A673 (cell line): ENCODE measurements at regions not wholly inside any gene's neighbourhood (a gene's known extent, or its start where the extent isn't known, plus 50 kb on each side); places are given as distances from the start of the nearest gene placed in this dataset.

Experiments
- BruUV-seq: library from RNA; stranded (reverse); fragments of 400-500 nt; replicated peaks from 2 replicates; lab custom pipeline; 2021; lab: Mats Ljungman, UMichigan
- CTCF ChIA-PET: fragments of 300-600 bp; sonication (Branson Sonifier 250); formaldehyde crosslinking; loops from one replicate; lab custom pipeline; 2022; ENCODE audit warnings: antibody characterized with exemption; lab: Charles Lee
- POLR2A ChIA-PET: fragments of 300-600 bp; sonication (Branson Sonifier 250); formaldehyde crosslinking; loops from one replicate; lab custom pipeline; 2022; ENCODE audit warnings: antibody characterized with exemption; ENCODE audit not compliant: low non-redundant PET; lab: Charles Lee
- DNase-seq: peaks from one replicate; pipeline ENCODE4 v3.0.0-alpha.2; 2015; ENCODE audit warnings: low spot score
- H3K27ac ChIP-seq: fragments of 200-600 bp; sonication (generic); 2 replicates; pipeline ENCODE4 v1.5.1; 2016; ENCODE audit warnings: mixed run types, low read depth, mild to moderate bottlenecking, mixed read lengths, antibody characterized with exemption, low read length; ENCODE audit not compliant: poor library complexity, severe bottlenecking
- H3K27me3 ChIP-seq: fragments of 200-600 bp; sonication (generic); replicated peaks from 2 replicates; pipeline ENCODE4 v1.6.1; 2017; ENCODE audit warnings: mixed run types, low read depth, mild to moderate bottlenecking, mixed read lengths, antibody characterized with exemption, low read length; ENCODE audit not compliant: insufficient read depth, poor library complexity
- H3K36me3 ChIP-seq: fragments of 200-600 bp; sonication (generic); 2 replicates; pipeline ENCODE4 v1.6.1; 2016; ENCODE audit warnings: mixed run types, mild to moderate bottlenecking, mixed read lengths, antibody characterized with exemption, low read length; ENCODE audit not compliant: insufficient read depth, poor library complexity, severe bottlenecking
- H3K4me1 ChIP-seq: fragments of 200-600 bp; sonication (generic); 2 replicates; pipeline ENCODE4 v1.6.1; 2017; ENCODE audit warnings: mixed run types, mild to moderate bottlenecking, mixed read lengths, antibody characterized with exemption, low read length; ENCODE audit not compliant: insufficient read depth, poor library complexity, severe bottlenecking
- H3K4me3 ChIP-seq: fragments of 200-600 bp; sonication (generic); 2 replicates; pipeline ENCODE4 v1.5.1; 2016; ENCODE audit warnings: low read depth, mixed run types, mild to moderate bottlenecking, mixed read lengths, low read length; ENCODE audit not compliant: poor library complexity, severe bottlenecking
- H3K9me3 ChIP-seq: fragments of 200-600 bp; sonication (generic); 2 replicates; pipeline ENCODE4 v1.6.1; 2016; ENCODE audit warnings: mixed run types, low read depth, mild to moderate bottlenecking, mixed read lengths, antibody characterized with exemption, low read length; ENCODE audit not compliant: poor library complexity, severe bottlenecking
- EZH2 ChIP-seq: fragments of 200-600 bp; sonication (generic); IDR thresholded peaks from 2 replicates; pipeline ENCODE4 v1.6.1; 2017; ENCODE audit warnings: borderline replicate concordance, low read depth, mild to moderate bottlenecking, mixed read lengths, antibody characterized with exemption, low read length; ENCODE audit not compliant: poor library complexity, severe bottlenecking
- intact Hi-C: fragments of 100-400 bp; cut with micrococcal nuclease; formaldehyde crosslinking; loops from one replicate; pipeline ENCODE4 v1.10.0; 2022; ENCODE audit not compliant: unreplicated experiment
- TF ChIP-seq, protein P1 (sequence below): fragments of 300-800, 200-600 bp; sonication (generic); conservative IDR thresholded peaks from 2 replicates; pipeline ENCODE4 v1.5.1; 2017; ENCODE audit warnings: low read depth, mild to moderate bottlenecking, antibody characterized with exemption, low read length, moderate library complexity, mixed read lengths

DNA sequence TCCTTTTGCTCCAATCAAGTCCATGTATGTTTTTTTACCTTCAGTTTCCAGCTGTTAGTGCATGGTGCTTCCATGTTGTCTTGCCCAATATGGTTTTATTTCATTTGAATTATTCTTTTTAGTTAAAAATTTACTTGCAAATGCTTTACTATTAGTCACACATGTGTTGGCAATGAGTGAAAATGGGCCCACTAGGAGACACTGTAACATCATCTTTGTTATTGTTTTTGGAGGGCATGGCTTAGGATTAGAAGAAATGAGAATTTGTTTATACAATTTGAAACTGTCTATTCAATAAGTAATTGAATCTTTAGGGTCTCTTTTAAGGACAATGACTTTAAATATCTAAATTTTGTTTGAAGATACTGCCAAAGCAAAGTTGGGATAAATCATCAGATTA is 133.7 kb downstream of the BRMS1L start:
- CTCF ChIA-PET: interaction anchor here (1.9 kb wide), 1 partner anchor 109 kb away, joined by 7 read pairs; no protein-coding TSS in a partner anchor
- intact Hi-C loops: no loop called here
- BruUV-seq: no TSS peak
- H3K4me3 ChIP-seq: no peak overlapping the region
- TF ChIP-seq, protein P1, sequence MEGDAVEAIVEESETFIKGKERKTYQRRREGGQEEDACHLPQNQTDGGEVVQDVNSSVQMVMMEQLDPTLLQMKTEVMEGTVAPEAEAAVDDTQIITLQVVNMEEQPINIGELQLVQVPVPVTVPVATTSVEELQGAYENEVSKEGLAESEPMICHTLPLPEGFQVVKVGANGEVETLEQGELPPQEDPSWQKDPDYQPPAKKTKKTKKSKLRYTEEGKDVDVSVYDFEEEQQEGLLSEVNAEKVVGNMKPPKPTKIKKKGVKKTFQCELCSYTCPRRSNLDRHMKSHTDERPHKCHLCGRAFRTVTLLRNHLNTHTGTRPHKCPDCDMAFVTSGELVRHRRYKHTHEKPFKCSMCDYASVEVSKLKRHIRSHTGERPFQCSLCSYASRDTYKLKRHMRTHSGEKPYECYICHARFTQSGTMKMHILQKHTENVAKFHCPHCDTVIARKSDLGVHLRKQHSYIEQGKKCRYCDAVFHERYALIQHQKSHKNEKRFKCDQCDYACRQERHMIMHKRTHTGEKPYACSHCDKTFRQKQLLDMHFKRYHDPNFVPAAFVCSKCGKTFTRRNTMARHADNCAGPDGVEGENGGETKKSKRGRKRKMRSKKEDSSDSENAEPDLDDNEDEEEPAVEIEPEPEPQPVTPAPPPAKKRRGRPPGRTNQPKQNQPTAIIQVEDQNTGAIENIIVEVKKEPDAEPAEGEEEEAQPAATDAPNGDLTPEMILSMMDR: no peak; the same call in 1 of the 2 replicates
- TF ChIP-seq EZH2: no peak
- DNase-seq: no peak
- no peaks in the 10 kb centered on the region for H3K36me3 ChIP-seq
- H3K27ac ChIP-seq: no peak overlapping the region
- POLR2A ChIA-PET: no interaction called here
- H3K4me1 ChIP-seq: no peaks in the 10 kb centered on the region
- no peaks in the 10 kb centered on the region for H3K9me3 ChIP-seq
- H3K27me3 ChIP-seq: no peaks in the 10 kb centered on the region

DNA sequence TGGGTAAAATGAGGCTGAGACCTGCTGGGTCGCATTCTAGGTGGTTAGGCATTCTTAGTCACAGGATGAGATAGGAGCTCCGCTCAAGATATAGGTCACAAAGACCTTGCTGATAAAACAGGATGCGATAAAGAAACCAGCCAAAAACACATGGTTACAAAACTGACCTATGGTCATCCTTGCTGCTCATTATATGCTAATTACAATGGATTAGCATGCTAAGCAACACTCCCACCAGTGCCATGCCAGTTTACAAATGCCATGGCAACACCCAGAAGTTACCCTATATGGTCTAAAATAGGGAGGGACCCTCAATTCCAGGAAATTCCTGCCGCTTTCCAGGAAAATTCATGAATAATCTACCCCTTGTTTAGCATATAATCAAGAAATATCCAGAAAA is 132.4 kb downstream of the BRMS1L start:
- H3K27me3 ChIP-seq: no peaks in the 10 kb centered on the region
- ChIA-PET POLR2A (no interaction called here), CTCF (interaction anchor here (0.6 kb wide), 1 partner anchor 136 kb away, joined by 3 read pairs; no protein-coding TSS in a partner anchor)
- no TSS peak for BruUV-seq
- H3K9me3 ChIP-seq: no peaks in the 10 kb centered on the region
- H3K36me3 ChIP-seq: no peaks in the 10 kb centered on the region
- no peak for DNase-seq
- intact Hi-C loops: no loop called here
- no peak overlapping the region for H3K27ac ChIP-seq
- H3K4me1 ChIP-seq: no peaks in the 10 kb centered on the region
- no peak overlapping the region for H3K4me3 ChIP-seq
- TF ChIP-seq, protein P1: no peak
- TF ChIP-seq EZH2: no peak

DNA sequence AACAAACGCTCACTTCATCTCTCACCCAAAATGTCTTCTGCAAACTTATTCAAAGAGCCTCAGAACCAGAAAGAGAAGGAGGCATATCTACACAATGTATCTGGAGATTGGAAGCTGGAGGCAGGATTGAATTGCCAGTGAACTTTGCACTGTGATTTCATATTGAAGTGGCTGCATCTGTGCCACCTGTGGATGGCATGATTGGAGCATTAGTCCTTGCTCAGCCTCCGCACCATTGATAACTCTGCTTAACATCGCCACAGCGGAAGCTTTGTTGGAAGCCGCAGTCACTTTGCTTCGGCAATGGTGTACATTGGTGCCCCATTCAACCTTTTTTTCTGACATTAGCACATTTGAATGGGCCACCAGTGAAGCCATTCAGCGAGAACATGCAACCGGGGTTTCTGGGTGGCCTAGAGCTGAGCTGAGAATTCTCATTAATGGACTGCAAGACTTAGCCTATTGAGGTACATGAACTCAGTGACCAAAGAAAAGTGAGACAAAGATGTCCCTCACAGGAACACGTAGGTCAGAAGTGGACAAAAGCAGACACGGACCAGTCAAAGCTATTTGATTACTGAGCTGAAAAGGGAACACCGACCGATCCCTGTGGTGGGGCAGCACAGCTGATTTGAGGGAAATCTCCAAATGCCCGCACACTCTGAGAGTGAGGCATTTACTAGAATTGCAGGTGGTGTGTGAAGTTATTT is 130.4 kb downstream of the BRMS1L start:
- Histone ChIP-seq H3K4me1 (no peaks in the 10 kb centered on the region), H3K36me3 (no peaks in the 10 kb centered on the region), H3K27me3 (no peaks in the 10 kb centered on the region), H3K9me3 (no peaks in the 10 kb centered on the region), H3K27ac (no peak overlapping the region), H3K4me3 (no peak overlapping the region)
- no peak for DNase-seq
- ChIA-PET CTCF (no interaction called here), POLR2A (no interaction called here)
- TF ChIP-seq EZH2: no peak
- BruUV-seq: no TSS peak
- intact Hi-C loops: no loop called here

DNA sequence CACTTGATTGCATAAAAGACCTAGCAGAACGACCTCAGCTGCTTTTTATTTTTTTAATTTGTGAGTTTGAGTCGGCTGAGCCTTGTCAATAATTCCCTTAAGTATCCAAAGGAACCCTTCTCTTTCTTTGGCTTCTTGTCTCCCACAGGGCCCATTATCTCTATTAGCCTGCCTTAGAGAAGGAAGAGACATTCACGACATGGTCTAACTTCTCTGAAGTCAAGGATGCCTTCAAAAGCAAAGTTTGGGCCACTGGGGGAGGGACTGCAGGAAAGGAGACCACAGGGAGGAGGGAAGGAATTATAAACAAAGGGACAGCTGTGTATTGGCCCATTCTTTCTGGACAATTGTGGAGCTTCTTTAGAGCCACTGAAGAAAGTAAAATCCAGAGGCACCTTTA is 126.4 kb downstream of the BRMS1L start:
- H3K9me3 ChIP-seq: no peaks in the 10 kb centered on the region

More for the DNA sequence above, 126.4 kb downstream of the BRMS1L start:
- DNase-seq: no peak
- Histone ChIP-seq H3K4me1 (no peaks in the 10 kb centered on the region), H3K4me3 (no peak overlapping the region), H3K27me3 (no peaks in the 10 kb centered on the region), H3K36me3 (no peaks in the 10 kb centered on the region), H3K27ac (no peak overlapping the region)
- BruUV-seq: no TSS peak
- ChIA-PET POLR2A (no interaction called here), CTCF (no interaction called here)
- TF ChIP-seq, protein P1: no peak
- TF ChIP-seq EZH2: no peak
- intact Hi-C loops: no loop called here
